WTC11 (cell line): ENCODE measurements at regions not wholly inside any gene's neighbourhood (a gene's known extent, or its start where the extent isn't known, plus 50 kb on each side); places are given as distances from the start of the nearest gene placed in this dataset.

Experiments used
- ATF1 ChIP-seq: sonication (generic); formaldehyde crosslinking; IDR thresholded peaks from 2 replicates; pipeline ENCODE4 v1.8.1; 2023; ENCODE audit warnings: mild to moderate bottlenecking, moderate library complexity, missing genetic modification reagents
- CREM ChIP-seq: sonication (generic); formaldehyde crosslinking; IDR thresholded peaks from 2 replicates; pipeline ENCODE4 v1.8.1; 2022; ENCODE audit warnings: mild to moderate bottlenecking, missing genetic modification reagents, moderate library complexity
- ESRRA ChIP-seq: sonication (generic); formaldehyde crosslinking; IDR thresholded peaks from 2 replicates; pipeline ENCODE4 v1.8.1; 2022; ENCODE audit warnings: mild to moderate bottlenecking, missing genetic modification reagents, borderline replicate concordance
- SMAD4 ChIP-seq: sonication (generic); formaldehyde crosslinking; IDR thresholded peaks from 2 replicates; pipeline ENCODE4 v1.8.0; 2022; ENCODE audit warnings: mild to moderate bottlenecking, missing genetic modification reagents
- TEAD1 ChIP-seq: sonication (generic); formaldehyde crosslinking; IDR thresholded peaks from 2 replicates; pipeline ENCODE4 v1.8.0; 2022; ENCODE audit warnings: mild to moderate bottlenecking, missing genetic modification reagents
- ZNF138 ChIP-seq: sonication (generic); formaldehyde crosslinking; conservative IDR thresholded peaks from 2 replicates; pipeline ENCODE4 v1.8.1; 2022; ENCODE audit warnings: mild to moderate bottlenecking, moderate library complexity, missing genetic modification reagents
- ZNF232 ChIP-seq: sonication (generic); formaldehyde crosslinking; IDR thresholded peaks from 2 replicates; pipeline ENCODE4 v1.8.0; 2022; ENCODE audit warnings: mild to moderate bottlenecking, missing genetic modification reagents
- TF ChIP-seq, protein P1 (sequence below): fragments of 200-600 bp; IDR thresholded peaks from 2 replicates; pipeline ENCODE4 v1.8.0; 2022; ENCODE audit warnings: antibody characterized with exemption
- TF ChIP-seq, protein P2 (sequence below): sonication (generic); formaldehyde crosslinking; IDR thresholded peaks from 2 replicates; pipeline ENCODE4 v1.8.0; 2022; ENCODE audit warnings: mild to moderate bottlenecking, missing genetic modification reagents
- TF ChIP-seq, protein P3 (sequence below): sonication (generic); formaldehyde crosslinking; IDR thresholded peaks from 2 replicates; pipeline ENCODE4 v1.8.0; 2022; ENCODE audit warnings: mild to moderate bottlenecking, missing genetic modification reagents
- TF ChIP-seq, protein P4 (sequence below): sonication (generic); formaldehyde crosslinking; IDR thresholded peaks from 2 replicates; pipeline ENCODE4 v1.8.1; 2023; ENCODE audit warnings: mild to moderate bottlenecking, missing genetic modification reagents, moderate library complexity
- TF ChIP-seq, protein P5 (sequence below): sonication (generic); formaldehyde crosslinking; conservative IDR thresholded peaks from 2 replicates; pipeline ENCODE4 v1.8.1; 2022; ENCODE audit warnings: mild to moderate bottlenecking, missing genetic modification reagents
- TF ChIP-seq, protein P6 (sequence below): sonication (generic); formaldehyde crosslinking; IDR thresholded peaks from 2 replicates; pipeline ENCODE4 v1.8.1; 2023; ENCODE audit warnings: mild to moderate bottlenecking, missing genetic modification reagents
- TF ChIP-seq, protein P7 (sequence below): sonication (generic); formaldehyde crosslinking; conservative IDR thresholded peaks from 2 replicates; pipeline ENCODE4 v1.8.1; 2023; ENCODE audit warnings: mild to moderate bottlenecking, low read depth, missing genetic modification reagents, moderate library complexity

DNA sequence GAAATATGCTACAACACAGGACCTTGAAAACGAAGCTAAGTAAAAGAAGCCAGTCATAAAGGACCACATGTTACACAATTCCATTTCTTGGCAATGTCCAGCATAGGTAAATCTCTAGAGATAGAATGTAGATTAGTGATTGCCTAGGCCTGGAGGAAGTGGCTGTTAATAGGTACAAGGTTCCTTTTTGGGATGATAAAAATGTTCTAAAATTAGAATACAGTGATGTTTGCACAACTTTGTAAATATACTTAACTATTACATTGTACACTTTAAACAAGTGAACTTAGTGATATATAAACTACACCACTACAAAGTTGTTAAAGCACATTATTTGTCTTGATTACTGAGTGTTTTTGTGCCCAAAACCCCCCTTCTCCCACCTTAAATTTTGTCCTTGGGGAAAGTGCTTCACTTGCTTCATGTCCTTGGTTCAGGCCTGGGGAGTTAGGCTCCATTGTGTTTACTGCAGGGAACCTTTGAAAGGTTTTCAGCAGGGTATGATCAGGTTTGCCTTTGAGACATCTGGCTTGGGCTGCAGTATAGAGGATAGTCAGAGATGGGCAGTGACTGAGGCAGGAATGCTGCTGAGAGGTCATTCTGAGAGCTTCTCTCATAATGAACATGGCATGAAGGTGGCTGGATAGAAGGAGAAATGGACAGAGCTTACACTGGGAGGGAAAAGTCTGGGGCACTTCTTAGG lies 1052.6 kb downstream of the REEP3 start:
- no peak for TF ChIP-seq CREM (CRISPR knock-in tag)
- TF ChIP-seq TEAD1 (CRISPR knock-in tag): no peak
- TF ChIP-seq ZNF232 (CRISPR knock-in tag): no peak
- TF ChIP-seq, protein P1, sequence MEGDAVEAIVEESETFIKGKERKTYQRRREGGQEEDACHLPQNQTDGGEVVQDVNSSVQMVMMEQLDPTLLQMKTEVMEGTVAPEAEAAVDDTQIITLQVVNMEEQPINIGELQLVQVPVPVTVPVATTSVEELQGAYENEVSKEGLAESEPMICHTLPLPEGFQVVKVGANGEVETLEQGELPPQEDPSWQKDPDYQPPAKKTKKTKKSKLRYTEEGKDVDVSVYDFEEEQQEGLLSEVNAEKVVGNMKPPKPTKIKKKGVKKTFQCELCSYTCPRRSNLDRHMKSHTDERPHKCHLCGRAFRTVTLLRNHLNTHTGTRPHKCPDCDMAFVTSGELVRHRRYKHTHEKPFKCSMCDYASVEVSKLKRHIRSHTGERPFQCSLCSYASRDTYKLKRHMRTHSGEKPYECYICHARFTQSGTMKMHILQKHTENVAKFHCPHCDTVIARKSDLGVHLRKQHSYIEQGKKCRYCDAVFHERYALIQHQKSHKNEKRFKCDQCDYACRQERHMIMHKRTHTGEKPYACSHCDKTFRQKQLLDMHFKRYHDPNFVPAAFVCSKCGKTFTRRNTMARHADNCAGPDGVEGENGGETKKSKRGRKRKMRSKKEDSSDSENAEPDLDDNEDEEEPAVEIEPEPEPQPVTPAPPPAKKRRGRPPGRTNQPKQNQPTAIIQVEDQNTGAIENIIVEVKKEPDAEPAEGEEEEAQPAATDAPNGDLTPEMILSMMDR: no peak
- TF ChIP-seq, protein P2, sequence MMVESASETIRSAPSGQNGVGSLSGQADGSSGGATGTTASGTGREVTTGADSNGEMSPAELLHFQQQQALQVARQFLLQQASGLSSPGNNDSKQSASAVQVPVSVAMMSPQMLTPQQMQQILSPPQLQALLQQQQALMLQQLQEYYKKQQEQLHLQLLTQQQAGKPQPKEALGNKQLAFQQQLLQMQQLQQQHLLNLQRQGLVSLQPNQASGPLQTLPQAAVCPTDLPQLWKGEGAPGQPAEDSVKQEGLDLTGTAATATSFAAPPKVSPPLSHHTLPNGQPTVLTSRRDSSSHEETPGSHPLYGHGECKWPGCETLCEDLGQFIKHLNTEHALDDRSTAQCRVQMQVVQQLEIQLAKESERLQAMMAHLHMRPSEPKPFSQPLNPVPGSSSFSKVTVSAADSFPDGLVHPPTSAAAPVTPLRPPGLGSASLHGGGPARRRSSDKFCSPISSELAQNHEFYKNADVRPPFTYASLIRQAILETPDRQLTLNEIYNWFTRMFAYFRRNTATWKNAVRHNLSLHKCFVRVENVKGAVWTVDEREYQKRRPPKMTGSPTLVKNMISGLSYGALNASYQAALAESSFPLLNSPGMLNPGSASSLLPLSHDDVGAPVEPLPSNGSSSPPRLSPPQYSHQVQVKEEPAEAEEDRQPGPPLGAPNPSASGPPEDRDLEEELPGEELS (CRISPR knock-in tag): no peak
- TF ChIP-seq ATF1 (CRISPR knock-in tag): no peak
- TF ChIP-seq, protein P3, sequence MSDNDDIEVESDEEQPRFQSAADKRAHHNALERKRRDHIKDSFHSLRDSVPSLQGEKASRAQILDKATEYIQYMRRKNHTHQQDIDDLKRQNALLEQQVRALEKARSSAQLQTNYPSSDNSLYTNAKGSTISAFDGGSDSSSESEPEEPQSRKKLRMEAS (CRISPR knock-in tag): no peak
- TF ChIP-seq, protein P4, sequence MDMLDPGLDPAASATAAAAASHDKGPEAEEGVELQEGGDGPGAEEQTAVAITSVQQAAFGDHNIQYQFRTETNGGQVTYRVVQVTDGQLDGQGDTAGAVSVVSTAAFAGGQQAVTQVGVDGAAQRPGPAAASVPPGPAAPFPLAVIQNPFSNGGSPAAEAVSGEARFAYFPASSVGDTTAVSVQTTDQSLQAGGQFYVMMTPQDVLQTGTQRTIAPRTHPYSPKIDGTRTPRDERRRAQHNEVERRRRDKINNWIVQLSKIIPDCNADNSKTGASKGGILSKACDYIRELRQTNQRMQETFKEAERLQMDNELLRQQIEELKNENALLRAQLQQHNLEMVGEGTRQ: no peak
- no peak for TF ChIP-seq SMAD4 (CRISPR knock-in tag)
- TF ChIP-seq, protein P5, sequence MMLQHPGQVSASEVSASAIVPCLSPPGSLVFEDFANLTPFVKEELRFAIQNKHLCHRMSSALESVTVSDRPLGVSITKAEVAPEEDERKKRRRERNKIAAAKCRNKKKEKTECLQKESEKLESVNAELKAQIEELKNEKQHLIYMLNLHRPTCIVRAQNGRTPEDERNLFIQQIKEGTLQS: no peak
- TF ChIP-seq ZNF138 (CRISPR knock-in tag): no peak
- TF ChIP-seq, protein P6, sequence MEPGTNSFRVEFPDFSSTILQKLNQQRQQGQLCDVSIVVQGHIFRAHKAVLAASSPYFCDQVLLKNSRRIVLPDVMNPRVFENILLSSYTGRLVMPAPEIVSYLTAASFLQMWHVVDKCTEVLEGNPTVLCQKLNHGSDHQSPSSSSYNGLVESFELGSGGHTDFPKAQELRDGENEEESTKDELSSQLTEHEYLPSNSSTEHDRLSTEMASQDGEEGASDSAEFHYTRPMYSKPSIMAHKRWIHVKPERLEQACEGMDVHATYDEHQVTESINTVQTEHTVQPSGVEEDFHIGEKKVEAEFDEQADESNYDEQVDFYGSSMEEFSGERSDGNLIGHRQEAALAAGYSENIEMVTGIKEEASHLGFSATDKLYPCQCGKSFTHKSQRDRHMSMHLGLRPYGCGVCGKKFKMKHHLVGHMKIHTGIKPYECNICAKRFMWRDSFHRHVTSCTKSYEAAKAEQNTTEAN (CRISPR knock-in tag): no peak
- no peak for TF ChIP-seq ESRRA (CRISPR knock-in tag)
- TF ChIP-seq, protein P7, sequence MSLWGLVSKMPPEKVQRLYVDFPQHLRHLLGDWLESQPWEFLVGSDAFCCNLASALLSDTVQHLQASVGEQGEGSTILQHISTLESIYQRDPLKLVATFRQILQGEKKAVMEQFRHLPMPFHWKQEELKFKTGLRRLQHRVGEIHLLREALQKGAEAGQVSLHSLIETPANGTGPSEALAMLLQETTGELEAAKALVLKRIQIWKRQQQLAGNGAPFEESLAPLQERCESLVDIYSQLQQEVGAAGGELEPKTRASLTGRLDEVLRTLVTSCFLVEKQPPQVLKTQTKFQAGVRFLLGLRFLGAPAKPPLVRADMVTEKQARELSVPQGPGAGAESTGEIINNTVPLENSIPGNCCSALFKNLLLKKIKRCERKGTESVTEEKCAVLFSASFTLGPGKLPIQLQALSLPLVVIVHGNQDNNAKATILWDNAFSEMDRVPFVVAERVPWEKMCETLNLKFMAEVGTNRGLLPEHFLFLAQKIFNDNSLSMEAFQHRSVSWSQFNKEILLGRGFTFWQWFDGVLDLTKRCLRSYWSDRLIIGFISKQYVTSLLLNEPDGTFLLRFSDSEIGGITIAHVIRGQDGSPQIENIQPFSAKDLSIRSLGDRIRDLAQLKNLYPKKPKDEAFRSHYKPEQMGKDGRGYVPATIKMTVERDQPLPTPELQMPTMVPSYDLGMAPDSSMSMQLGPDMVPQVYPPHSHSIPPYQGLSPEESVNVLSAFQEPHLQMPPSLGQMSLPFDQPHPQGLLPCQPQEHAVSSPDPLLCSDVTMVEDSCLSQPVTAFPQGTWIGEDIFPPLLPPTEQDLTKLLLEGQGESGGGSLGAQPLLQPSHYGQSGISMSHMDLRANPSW (CRISPR knock-in tag): no peak
